Skeletal muscle tissue (tissue), 3 donors: ENCODE measurements at regions not wholly inside any gene's neighbourhood (a gene's known extent, or its start where the extent isn't known, plus 50 kb on each side); places are given as distances from the start of the nearest gene placed in this dataset.

Experiments used
- H3K27ac ChIP-seq: one replicate; pipeline ENCODE4 v1.7.0; 2013; ENCODE audit warnings: mild to moderate bottlenecking, low read depth, low read length, inconsistent platforms
- H3K27me3 ChIP-seq, 3 donors: one replicate each; pipeline ENCODE4 v1.7.0; 2013; ENCODE audit warnings: low read length in 3 of 3; ENCODE audit not compliant: control insufficient read depth in 3 of 3, insufficient read depth in 3 of 3
- H3K36me3 ChIP-seq, 3 donors: one replicate each; pipeline ENCODE4 v1.7.0; 2013; ENCODE audit warnings: low read length in 3 of 3; ENCODE audit not compliant: control insufficient read depth in 3 of 3, insufficient read depth in 3 of 3
- H3K4me1 ChIP-seq, 3 donors: one replicate each; pipeline ENCODE4 v1.7.0; 2013; ENCODE audit warnings: low read length in 3 of 3, mild to moderate bottlenecking in 3 of 3; ENCODE audit not compliant: control insufficient read depth in 3 of 3, insufficient read depth in 3 of 3
- H3K4me3 ChIP-seq, 3 donors: one replicate each; pipeline ENCODE4 v1.7.0; 2013; ENCODE audit warnings: low read length in 3 of 3
- H3K9ac ChIP-seq, 3 donors: one replicate each; pipeline ENCODE4 v1.7.0; 2013; ENCODE audit warnings: low read length in 3 of 3, mild to moderate bottlenecking in 3 of 3, moderate library complexity in 2 of 3, low read depth in 1 of 3
- H3K9me3 ChIP-seq, 3 donors: one replicate each; pipeline ENCODE4 v1.7.0; 2013; ENCODE audit warnings: low read length in 3 of 3; ENCODE audit not compliant: control insufficient read depth in 3 of 3
- donor health status: Osteomylitis.

GRCh38 chr2:144136297-144137010 is 383.5 kb downstream of the ZEB2 start:
- Histone ChIP-seq H3K27ac (no peak overlapping the region), H3K36me3 (peaks cover 0 to 2% (median 0%) of the 10 kb centered on the region in 3 donors), H3K27me3 (no peaks in the 10 kb centered on the region), H3K9ac (no peak overlapping the region), H3K4me3 (no peak overlapping the region), H3K9me3 (no peaks in the 10 kb centered on the region), H3K4me1 (no peaks in the 10 kb centered on the region)

GRCh38 chr2:144133936-144134665 is 385.8 kb downstream of the ZEB2 start:
- Histone ChIP-seq H3K9me3 (no peaks in the 10 kb centered on the region), H3K36me3 (peaks cover 0 to 2% (median 0%) of the 10 kb centered on the region in 3 donors), H3K27me3 (no peaks in the 10 kb centered on the region), H3K4me3 (no peak overlapping the region), H3K4me1 (no peaks in the 10 kb centered on the region), H3K9ac (no peak overlapping the region), H3K27ac (no peak overlapping the region)

GRCh38 chr2:144132357-144132756 is 387.6 kb downstream of the ZEB2 start:
- no peak overlapping the region for H3K4me3 ChIP-seq
- H3K27ac ChIP-seq = no peak overlapping the region
- H3K9me3 ChIP-seq = no peaks in the 10 kb centered on the region
- H3K4me1 ChIP-seq = no peaks in the 10 kb centered on the region
- H3K27me3 ChIP-seq = no peaks in the 10 kb centered on the region
- peaks cover 0 to 2% (median 0%) of the 10 kb centered on the region in 3 donors for H3K36me3 ChIP-seq
- no peak overlapping the region for H3K9ac ChIP-seq

GRCh38 chr2:144131042-144131441 is 388.9 kb downstream of the ZEB2 start:
- Histone ChIP-seq H3K36me3 (peaks cover 0 to 2% (median 0%) of the 10 kb centered on the region in 3 donors), H3K4me1 (no peaks in the 10 kb centered on the region), H3K9ac (no peak overlapping the region), H3K9me3 (no peaks in the 10 kb centered on the region), H3K27ac (no peak overlapping the region), H3K4me3 (no peak overlapping the region), H3K27me3 (no peaks in the 10 kb centered on the region)

DNA sequence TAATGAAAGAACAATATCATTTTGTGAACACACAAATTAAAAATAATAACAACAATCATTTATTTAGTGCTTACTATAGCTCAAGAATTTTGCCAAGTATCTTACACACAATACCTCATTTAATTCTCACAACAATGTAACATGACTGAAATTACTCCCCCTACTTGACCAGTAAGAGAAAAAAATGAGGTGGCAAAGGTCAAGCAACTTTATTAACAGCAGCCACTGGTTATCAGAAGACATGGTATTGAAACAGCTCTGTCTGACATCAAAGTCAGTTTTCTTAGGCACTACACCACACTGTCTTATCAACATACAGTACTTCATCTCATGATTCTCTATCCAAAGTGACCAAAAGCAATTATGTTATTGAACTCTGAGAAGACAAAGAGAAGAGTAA is 389.4 kb downstream of the ZEB2 start:
- H3K27me3 ChIP-seq = no peaks in the 10 kb centered on the region
- H3K27ac ChIP-seq = no peak overlapping the region
- H3K9me3 ChIP-seq = no peaks in the 10 kb centered on the region
- H3K4me1 ChIP-seq = no peaks in the 10 kb centered on the region
- H3K36me3 ChIP-seq = no peaks in the 10 kb centered on the region
- no peak overlapping the region for H3K4me3 ChIP-seq
- no peak overlapping the region for H3K9ac ChIP-seq

GRCh38 chr2:144128130-144128746 is 391.7 kb downstream of the ZEB2 start:
- no peaks in the 10 kb centered on the region for H3K27me3 ChIP-seq
- no peaks in the 10 kb centered on the region for H3K4me1 ChIP-seq
- no peaks in the 10 kb centered on the region for H3K9me3 ChIP-seq
- H3K4me3 ChIP-seq = no peak overlapping the region
- no peak overlapping the region for H3K27ac ChIP-seq
- H3K36me3 ChIP-seq = peaks cover 0 to 3% (median 0%) of the 10 kb centered on the region in 3 donors
- no peak overlapping the region for H3K9ac ChIP-seq

GRCh38 chr2:144127693-144128092 is 392.2 kb downstream of the ZEB2 start:
- Histone ChIP-seq H3K9ac (no peak overlapping the region), H3K27ac (no peak overlapping the region), H3K36me3 (peaks cover 0 to 3% (median 0%) of the 10 kb centered on the region in 3 donors), H3K4me3 (no peak overlapping the region), H3K9me3 (no peaks in the 10 kb centered on the region), H3K27me3 (no peaks in the 10 kb centered on the region), H3K4me1 (no peaks in the 10 kb centered on the region)

DNA sequence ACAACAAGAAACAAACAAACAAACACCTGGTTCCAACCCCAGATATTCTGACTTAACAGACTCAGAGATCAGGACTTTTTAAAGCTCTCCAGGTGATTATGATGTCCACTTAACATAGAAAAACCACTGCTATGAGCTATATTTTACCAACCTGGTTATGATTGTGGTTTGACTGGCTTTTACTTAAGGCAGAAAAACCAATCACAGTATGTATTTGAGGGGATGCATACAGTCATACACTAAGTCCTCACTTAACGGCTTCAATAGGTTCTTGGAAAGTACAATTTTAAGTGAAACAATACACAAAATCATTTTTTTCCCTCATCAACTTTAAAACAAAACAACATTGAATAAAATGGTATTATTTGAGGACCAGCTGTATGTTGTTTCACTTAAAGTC is 393.6 kb downstream of the ZEB2 start:
- Histone ChIP-seq H3K4me3 (no peak overlapping the region), H3K36me3 (peaks cover 0 to 3% (median 0%) of the 10 kb centered on the region in 3 donors), H3K4me1 (no peaks in the 10 kb centered on the region), H3K9ac (no peak overlapping the region), H3K9me3 (no peaks in the 10 kb centered on the region), H3K27me3 (no peaks in the 10 kb centered on the region), H3K27ac (no peak overlapping the region)

DNA sequence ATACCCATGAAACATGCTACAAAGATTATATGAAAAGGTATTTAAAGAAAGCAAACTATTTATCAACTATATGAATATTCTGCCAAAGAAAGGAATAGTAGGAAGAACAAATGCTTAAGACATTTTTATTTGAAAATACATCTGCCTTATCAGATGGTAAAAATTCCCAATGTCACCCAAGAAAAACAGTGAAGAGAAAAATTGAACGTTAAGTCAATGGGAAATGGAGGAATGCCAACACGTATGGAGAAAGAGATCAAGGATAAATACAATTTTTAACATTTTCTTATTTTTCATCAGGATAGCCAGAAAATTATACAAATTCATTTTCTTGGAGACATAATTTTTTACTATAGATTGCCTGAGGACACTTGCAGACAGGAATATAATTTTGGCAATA is 394.2 kb downstream of the ZEB2 start:
- no peak overlapping the region for H3K9ac ChIP-seq
- no peaks in the 10 kb centered on the region for H3K4me1 ChIP-seq
- H3K36me3 ChIP-seq = peaks cover 0 to 3% (median 0%) of the 10 kb centered on the region in 3 donors
- no peaks in the 10 kb centered on the region for H3K9me3 ChIP-seq
- no peaks in the 10 kb centered on the region for H3K27me3 ChIP-seq
- no peak overlapping the region for H3K4me3 ChIP-seq
- H3K27ac ChIP-seq = no peak overlapping the region

GRCh38 chr2:144124882-144125281 is 395.0 kb downstream of the ZEB2 start:
- H3K27ac ChIP-seq = no peak overlapping the region
- H3K36me3 ChIP-seq = peaks cover 0 to 3% (median 0%) of the 10 kb centered on the region in 3 donors
- H3K4me1 ChIP-seq = no peaks in the 10 kb centered on the region
- no peaks in the 10 kb centered on the region for H3K9me3 ChIP-seq
- no peak overlapping the region for H3K4me3 ChIP-seq
- no peak overlapping the region for H3K9ac ChIP-seq
- no peaks in the 10 kb centered on the region for H3K27me3 ChIP-seq
